K562 (cell line): ENCODE measurements at regions not wholly inside any gene's neighbourhood (a gene's known extent, or its start where the extent isn't known, plus 50 kb on each side); places are given as distances from the start of the nearest gene placed in this dataset.

Experiments
- ATAC-seq: fragments of 200-7000 bp; cut with Tn5 transposase; 3 replicates; pipeline ENCODE4 v1.9.1; 2020; ENCODE audit warnings: moderate library complexity
- BruUV-seq: library from RNA; stranded (reverse); fragments of 400-500 nt; replicated peaks from 2 replicates; lab custom pipeline; 2021; lab: Mats Ljungman, UMichigan
- CTCF ChIA-PET: fragments of 300-600 bp; formaldehyde crosslinking; extraction: SDS; loops from one replicate; lab custom pipeline; 2021; ENCODE audit warnings: low intra/inter-chr PET ratio; lab: Yijun Ruan, JAX
- POLR2A ChIA-PET: fragments of 300-600, 350-650 bp; sonication (Branson Sonifier 250); formaldehyde crosslinking; extraction: SDS; loops from one replicate; lab custom pipeline; 2021; ENCODE audit warnings: antibody characterized with exemption, inconsistent platforms; lab: Yijun Ruan, JAX
- DNase-seq, 4 experiments: peaks; one replicate each; pipeline versions ENCODE4 v3.0.0 to v3.0.0-alpha.2; 2011 to 2018; ENCODE audit warnings: low spot score in 3 of 4, mixed read lengths in 3 of 4; ENCODE audit errors: extremely low read depth in 1 of 4
- FAIRE-seq: peaks from 2 replicates; lab custom pipeline; 2011; peaks lifted over from hg19 to GRCh38; lab: Jason Lieb, UNC
- H2AFZ ChIP-seq: 2 replicates; pipeline ENCODE4 v1.6.0; 2011; ENCODE audit warnings: low read depth, low read length, control low read depth, inconsistent platforms
- H3K27ac ChIP-seq: fragments of 200-600 bp; 3 replicates; pipeline ENCODE4 v1.8.0; 2011; ENCODE audit warnings: low read depth, mild to moderate bottlenecking, control low read depth, inconsistent platforms, low read length, moderate library complexity, mixed read lengths; ENCODE audit errors: extremely low read depth
- H3K27me3 ChIP-seq, 2 experiments: fragments of 300-600 bp in 1 of 2; 2 replicates in 1 of 2; 3 replicates in 1 of 2; pipeline versions ENCODE4 v1.6.0 to v1.8.0; 2011; ENCODE audit warnings: inconsistent platforms in 2 of 2, low read length in 2 of 2, mild to moderate bottlenecking in 1 of 2, mixed read lengths in 1 of 2, moderate library complexity in 1 of 2; ENCODE audit not compliant: control insufficient read depth in 2 of 2, insufficient read depth in 2 of 2
- H3K36me3 ChIP-seq: fragments of 300-600 bp; 3 replicates; pipeline ENCODE4 v1.8.0; 2011; ENCODE audit warnings: mild to moderate bottlenecking, low read length, inconsistent platforms; ENCODE audit not compliant: control insufficient read depth, insufficient read depth
- H3K4me1 ChIP-seq, 2 experiments: fragments of 200-600 bp in 1 of 2; replicated peaks in 1 of 2; 2 replicates in 1 of 2; 3 replicates in 1 of 2; pipeline versions ENCODE4 v1.5.1 to v1.8.0; 2011; ENCODE audit warnings: inconsistent platforms in 2 of 2, low read length in 2 of 2, mild to moderate bottlenecking in 1 of 2, mixed read lengths in 1 of 2, moderate library complexity in 1 of 2; ENCODE audit not compliant: control insufficient read depth in 2 of 2, insufficient read depth in 2 of 2
- H3K4me2 ChIP-seq: 2 replicates; pipeline ENCODE4 v1.6.1; 2011; ENCODE audit warnings: low read length, control low read depth, inconsistent platforms, mixed read lengths; ENCODE audit not compliant: insufficient read depth
- H3K4me3 ChIP-seq: fragments of 200-600 bp; sonication (generic), shearing (Covaris generic); 2 replicates; pipeline ENCODE4 v1.5.1; 2016; ENCODE audit warnings: control low read depth, inconsistent platforms
- H3K79me2 ChIP-seq: fragments of 200-600 bp; 3 replicates; pipeline ENCODE4 v1.8.0; 2011; ENCODE audit warnings: low read length, inconsistent platforms; ENCODE audit not compliant: control insufficient read depth, insufficient read depth
- H3K9ac ChIP-seq, 2 experiments: 2 replicates each; pipeline versions ENCODE4 v1.6.0 to v1.6.1; 2011; ENCODE audit warnings: low read depth in 2 of 2, low read length in 2 of 2, control low read depth in 1 of 2, inconsistent platforms in 1 of 2, mild to moderate bottlenecking in 1 of 2, mixed read lengths in 1 of 2; ENCODE audit not compliant: insufficient read depth in 1 of 2
- H3K9me1 ChIP-seq: one replicate; pipeline ENCODE4 v1.6.0; 2011; ENCODE audit warnings: inconsistent platforms, mild to moderate bottlenecking, low read length, moderate library complexity; ENCODE audit not compliant: control insufficient read depth, insufficient read depth
- H3K9me3 ChIP-seq: replicated peaks from 2 replicates; pipeline ENCODE4 v1.5.1; 2011; ENCODE audit warnings: low read depth, low read length, inconsistent platforms; ENCODE audit not compliant: control insufficient read depth, insufficient read depth
- H4K20me1 ChIP-seq: replicated peaks from 2 replicates; pipeline ENCODE4 v1.6.1; 2011; ENCODE audit warnings: low read length, inconsistent platforms, mixed read lengths; ENCODE audit not compliant: control insufficient read depth, insufficient read depth
- CC2D1A ChIP-seq: fragments of 450-650 bp; IDR thresholded peaks from 2 replicates; pipeline ENCODE4 v1.6.1; 2017; ENCODE audit warnings: mild to moderate bottlenecking
- CREB3L1 ChIP-seq: fragments of 450-650 bp; IDR thresholded peaks from 2 replicates; pipeline ENCODE4 v1.6.1; 2014; ENCODE audit warnings: low read depth, mild to moderate bottlenecking, moderate library complexity, borderline replicate concordance
- EP400 ChIP-seq: fragments of 450-650 bp; IDR thresholded peaks from 2 replicates; pipeline ENCODE4 v1.6.1; 2017; ENCODE audit warnings: antibody characterized with exemption, mild to moderate bottlenecking, moderate library complexity
- FOXJ3 ChIP-seq: sonication (generic); formaldehyde crosslinking; IDR thresholded peaks from 2 replicates; pipeline ENCODE4 v1.4.0; 2020; ENCODE audit warnings: mild to moderate bottlenecking, missing genetic modification reagents
- MYNN ChIP-seq, 2 experiments: sonication (generic); formaldehyde crosslinking in 1 of 2; IDR thresholded peaks; 2 replicates each; pipeline versions ENCODE4 v1.5.0 to v1.6.1; 2016 to 2020; ENCODE audit warnings: antibody characterized with exemption in 1 of 2, missing genetic modification reagents in 1 of 2
- NFATC3 ChIP-seq: fragments of 450-650 bp; IDR thresholded peaks from 2 replicates; pipeline ENCODE4 v1.6.1; 2017; ENCODE audit warnings: mild to moderate bottlenecking
- SRF ChIP-seq, 2 experiments: fragments of 250-450, 450-650 bp in 1 of 2; sonication (Bioruptor Pico) in 1 of 2; sonication (generic) in 1 of 2; formaldehyde crosslinking; IDR thresholded peaks; 2 replicates each; pipeline versions ENCODE4 v1.5.0 to v1.5.1; 2020 to 2022; ENCODE audit warnings: mild to moderate bottlenecking in 1 of 2, missing genetic modification reagents in 1 of 2
- TARDBP ChIP-seq: fragments of 450-650 bp; IDR thresholded peaks from 2 replicates; pipeline ENCODE4 v1.6.1; 2016
- ZNF354B ChIP-seq: fragments of 250-450 bp; sonication (Bioruptor Pico); IDR thresholded peaks from 2 replicates; pipeline ENCODE4 v1.4.0; 2020
- WGBS: fragments of 100-300 bp; shearing (Covaris generic); methylation state at CpG from one replicate; pipeline ENCODE4 v1.1.6; 2016; ENCODE audit warnings: low coverage, mixed read lengths; ENCODE audit not compliant: insufficient coverage; ENCODE audit errors: missing lambda C conversion rate; 5-methylcytosine and 5-hydroxymethylcytosine counted together
- in situ Hi-C: fragments of 300-500 bp; cut with MboI; formaldehyde crosslinking; loops from 4 replicates; pipeline ENCODE4 v1.15.0; 2018; ENCODE audit warnings: inconsistent platforms, mixed read lengths
- intact Hi-C: fragments of 100-400 bp; cut with micrococcal nuclease; formaldehyde crosslinking; loops from 2 replicates; pipeline ENCODE4 v1.14.2; 2022
- TF ChIP-seq, protein P1 (sequence below): fragments of 450-650 bp; formaldehyde crosslinking; conservative IDR thresholded peaks from 2 replicates; pipeline ENCODE4 v1.4.0; 2022; ENCODE audit warnings: mild to moderate bottlenecking, missing genetic modification characterization
- TF ChIP-seq, protein P2 (sequence below), 2 experiments: fragments of 150-350 bp in 1 of 2; IDR thresholded peaks; 2 replicates each; pipeline ENCODE4 v1.6.1; 2012 to 2016; ENCODE audit warnings: low read depth in 2 of 2, low read length in 2 of 2, mild to moderate bottlenecking in 1 of 2, moderate library complexity in 1 of 2

- Histone ChIP-seq H3K9me1 (no peaks in the 10 kb centered on the region), H2AFZ (no peak overlapping the region), H3K4me3 (no peak overlapping the region), H3K9me3 (no peaks in the 10 kb centered on the region), H3K9ac (no peak overlapping the region), H3K36me3 (no peaks in the 10 kb centered on the region), H3K4me2 (no peak overlapping the region), H3K27me3 (no peaks in the 10 kb centered on the region), H3K79me2 (no peaks in the 10 kb centered on the region), H3K27ac (no peak overlapping the region), H3K4me1 (no peaks in the 10 kb centered on the region), H4K20me1 (no peaks in the 10 kb centered on the region)
- no TSS peak for BruUV-seq
- ATAC-seq (no peak), FAIRE-seq (no peak), DNase-seq (no peak)
- CTCF ChIA-PET, result no interaction called here
- in situ Hi-C loops, result no loop called here
- WGBS, result 0% methylated on average over 4 of the region's 4 CpGs
- TF ChIP-seq CC2D1A, result no peak
- TF ChIP-seq, protein P1, sequence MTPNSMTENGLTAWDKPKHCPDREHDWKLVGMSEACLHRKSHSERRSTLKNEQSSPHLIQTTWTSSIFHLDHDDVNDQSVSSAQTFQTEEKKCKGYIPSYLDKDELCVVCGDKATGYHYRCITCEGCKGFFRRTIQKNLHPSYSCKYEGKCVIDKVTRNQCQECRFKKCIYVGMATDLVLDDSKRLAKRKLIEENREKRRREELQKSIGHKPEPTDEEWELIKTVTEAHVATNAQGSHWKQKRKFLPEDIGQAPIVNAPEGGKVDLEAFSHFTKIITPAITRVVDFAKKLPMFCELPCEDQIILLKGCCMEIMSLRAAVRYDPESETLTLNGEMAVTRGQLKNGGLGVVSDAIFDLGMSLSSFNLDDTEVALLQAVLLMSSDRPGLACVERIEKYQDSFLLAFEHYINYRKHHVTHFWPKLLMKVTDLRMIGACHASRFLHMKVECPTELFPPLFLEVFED (CRISPR knock-in tag), result no peak
- no peak for TF ChIP-seq SRF (CRISPR knock-in tag; IDR thresholded peaks at IDR 0.05)
- no peak for TF ChIP-seq FOXJ3 (CRISPR knock-in tag)
- TF ChIP-seq ZNF354B (CRISPR knock-in tag), result no peak
- TF ChIP-seq, protein P2, sequence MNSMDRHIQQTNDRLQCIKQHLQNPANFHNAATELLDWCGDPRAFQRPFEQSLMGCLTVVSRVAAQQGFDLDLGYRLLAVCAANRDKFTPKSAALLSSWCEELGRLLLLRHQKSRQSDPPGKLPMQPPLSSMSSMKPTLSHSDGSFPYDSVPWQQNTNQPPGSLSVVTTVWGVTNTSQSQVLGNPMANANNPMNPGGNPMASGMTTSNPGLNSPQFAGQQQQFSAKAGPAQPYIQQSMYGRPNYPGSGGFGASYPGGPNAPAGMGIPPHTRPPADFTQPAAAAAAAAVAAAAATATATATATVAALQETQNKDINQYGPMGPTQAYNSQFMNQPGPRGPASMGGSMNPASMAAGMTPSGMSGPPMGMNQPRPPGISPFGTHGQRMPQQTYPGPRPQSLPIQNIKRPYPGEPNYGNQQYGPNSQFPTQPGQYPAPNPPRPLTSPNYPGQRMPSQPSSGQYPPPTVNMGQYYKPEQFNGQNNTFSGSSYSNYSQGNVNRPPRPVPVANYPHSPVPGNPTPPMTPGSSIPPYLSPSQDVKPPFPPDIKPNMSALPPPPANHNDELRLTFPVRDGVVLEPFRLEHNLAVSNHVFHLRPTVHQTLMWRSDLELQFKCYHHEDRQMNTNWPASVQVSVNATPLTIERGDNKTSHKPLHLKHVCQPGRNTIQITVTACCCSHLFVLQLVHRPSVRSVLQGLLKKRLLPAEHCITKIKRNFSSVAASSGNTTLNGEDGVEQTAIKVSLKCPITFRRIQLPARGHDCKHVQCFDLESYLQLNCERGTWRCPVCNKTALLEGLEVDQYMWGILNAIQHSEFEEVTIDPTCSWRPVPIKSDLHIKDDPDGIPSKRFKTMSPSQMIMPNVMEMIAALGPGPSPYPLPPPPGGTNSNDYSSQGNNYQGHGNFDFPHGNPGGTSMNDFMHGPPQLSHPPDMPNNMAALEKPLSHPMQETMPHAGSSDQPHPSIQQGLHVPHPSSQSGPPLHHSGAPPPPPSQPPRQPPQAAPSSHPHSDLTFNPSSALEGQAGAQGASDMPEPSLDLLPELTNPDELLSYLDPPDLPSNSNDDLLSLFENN (IDR thresholded peaks at IDR 0.05; ENCODE audit: low read depth in 2 of 2, low read length in 2 of 2), result no peak
- no peak for TF ChIP-seq MYNN (IDR thresholded peaks at IDR 0.05)
- TF ChIP-seq MYNN (CRISPR knock-in tag; IDR thresholded peaks at IDR 0.05), result no peak
- no peak for TF ChIP-seq EP400
- TF ChIP-seq CREB3L1, result no peak
- TF ChIP-seq TARDBP, result no peak
- no peak for TF ChIP-seq NFATC3
- POLR2A ChIA-PET, result no interaction called here
- intact Hi-C loops, result no loop called here
Observed at GRCh38 chr3:127493924-127494646, 96.4 kb downstream of the TPRA1 start.
